ENCODE measurements at regions not wholly inside any gene's neighbourhood (a gene's known extent, or its start where the extent isn't known, plus 50 kb on each side); places are given as distances from the start of the nearest gene placed in this dataset.

GRCh38 chr9:22170990-22171670, 162.0 kb upstream of the CDKN2B start:
- TF ChIP-seq CTCF (IDR thresholded peaks at IDR 0.05), result no peak
- no peak for TF ChIP-seq POLR2AphosphoS5 (IDR thresholded peaks at IDR 0.05)

Data from prostate gland (tissue), 2 donors.